T-cell (primary cell): ENCODE measurements at regions not wholly inside any gene's neighbourhood (a gene's known extent, or its start where the extent isn't known, plus 50 kb on each side); places are given as distances from the start of the nearest gene placed in this dataset.

Experiments used
- ATAC-seq, 4 experiments: fragments of 200-7000 bp in 3 of 4; fragments of 150-1000 bp in 1 of 4; cut with Tn5 transposase; replicated peaks in 1 of 4; 1 replicate in 3 of 4; 2 replicates in 1 of 4; pipeline ENCODE4 v1.10.0; 2021; ENCODE audit warnings: moderate library complexity in 3 of 4, mild to moderate bottlenecking in 2 of 4, moderate number of reproducible peaks in 1 of 4
- CTCF ChIA-PET, 2 donors: fragments of 300-600 bp; sonication (Branson Sonifier 250); formaldehyde crosslinking; loops; one replicate each; lab custom pipeline; 2022; ENCODE audit warnings: antibody characterized with exemption in 2 of 2; lab: Charles Lee
- POLR2A ChIA-PET, 2 donors: fragments of 300-600 bp; sonication (Branson Sonifier 250); formaldehyde crosslinking; loops; one replicate each; lab custom pipeline; 2022; ENCODE audit warnings: antibody characterized with exemption in 2 of 2; lab: Charles Lee
- DNase-seq, 35 experiments: peaks; one replicate each; pipeline versions ENCODE4 v3.0.0 to v3.0.0-alpha.2; 2013 to 2023
- H3K27ac ChIP-seq: one replicate; pipeline ENCODE4 v1.5.1; 2013; ENCODE audit warnings: low read length
- H3K27me3 ChIP-seq, 2 experiments: replicated peaks in 1 of 2; 1 replicate in 1 of 2; 2 replicates in 1 of 2; pipeline versions ENCODE4 v1.6.1 to v1.7.0; 2013; ENCODE audit warnings: low read length in 1 of 2, mixed read lengths in 1 of 2; ENCODE audit not compliant: control insufficient read depth in 2 of 2, insufficient read depth in 2 of 2; ENCODE audit errors: extremely low read depth in 1 of 2
- H3K36me3 ChIP-seq, 2 donors: 1 replicate in 1 of 2; 2 replicates in 1 of 2; pipeline versions ENCODE4 v1.6.1 to v1.7.0; 2013; ENCODE audit warnings: low read length in 1 of 2; ENCODE audit not compliant: control insufficient read depth in 2 of 2, insufficient read depth in 1 of 2; ENCODE audit errors: extremely low read depth in 1 of 2
- H3K4me1 ChIP-seq, 2 experiments: 1 replicate in 1 of 2; 2 replicates in 1 of 2; pipeline versions ENCODE4 v1.6.1 to v1.7.0; 2013; ENCODE audit warnings: low read length in 2 of 2, mixed read lengths in 1 of 2; ENCODE audit not compliant: insufficient read depth in 2 of 2, control insufficient read depth in 1 of 2; ENCODE audit errors: extremely low read depth in 1 of 2
- H3K4me3 ChIP-seq, 2 donors: 1 replicate in 1 of 2; 2 replicates in 1 of 2; pipeline versions ENCODE4 v1.5.1 to v1.7.0; 2013; ENCODE audit warnings: mild to moderate bottlenecking in 2 of 2, low read length in 1 of 2, moderate library complexity in 1 of 2; ENCODE audit not compliant: control insufficient read depth in 1 of 2; ENCODE audit errors: extremely low read depth in 1 of 2
- H3K9me3 ChIP-seq: 2 replicates; pipeline ENCODE4 v1.7.0; 2013
- H3K27ac Mint-ChIP-seq, 2 donors: one replicate each; pipeline ENCODE4 v1.8.0; 2020 to 2021; ENCODE audit warnings: mild to moderate bottlenecking in 2 of 2, mixed read lengths in 2 of 2
- H3K27me3 Mint-ChIP-seq, 2 donors: one replicate each; pipeline ENCODE4 v1.8.0; 2021 to 2022; ENCODE audit warnings: mixed read lengths in 2 of 2
- H3K36me3 Mint-ChIP-seq: one replicate; pipeline ENCODE4 v1.8.0; 2021; ENCODE audit warnings: mixed read lengths
- H3K4me1 Mint-ChIP-seq, 3 donors: one replicate each; pipeline ENCODE4 v1.8.0; 2020 to 2022; ENCODE audit warnings: mixed read lengths in 3 of 3, mild to moderate bottlenecking in 1 of 3
- H3K4me3 Mint-ChIP-seq, 3 donors: one replicate each; pipeline ENCODE4 v1.8.0; 2020 to 2022; ENCODE audit warnings: mild to moderate bottlenecking in 3 of 3, mixed read lengths in 3 of 3, moderate library complexity in 3 of 3
- H3K9me3 Mint-ChIP-seq, 3 donors: one replicate each; pipeline ENCODE4 v1.8.0; 2020 to 2022; ENCODE audit warnings: mixed read lengths in 3 of 3
- WGBS: methylation state at CpG from one replicate; pipeline ENCODE4 v1.1.5; 2013; ENCODE audit warnings: missing lambda C conversion rate; ENCODE audit not compliant: insufficient coverage; 5-methylcytosine and 5-hydroxymethylcytosine counted together

DNA sequence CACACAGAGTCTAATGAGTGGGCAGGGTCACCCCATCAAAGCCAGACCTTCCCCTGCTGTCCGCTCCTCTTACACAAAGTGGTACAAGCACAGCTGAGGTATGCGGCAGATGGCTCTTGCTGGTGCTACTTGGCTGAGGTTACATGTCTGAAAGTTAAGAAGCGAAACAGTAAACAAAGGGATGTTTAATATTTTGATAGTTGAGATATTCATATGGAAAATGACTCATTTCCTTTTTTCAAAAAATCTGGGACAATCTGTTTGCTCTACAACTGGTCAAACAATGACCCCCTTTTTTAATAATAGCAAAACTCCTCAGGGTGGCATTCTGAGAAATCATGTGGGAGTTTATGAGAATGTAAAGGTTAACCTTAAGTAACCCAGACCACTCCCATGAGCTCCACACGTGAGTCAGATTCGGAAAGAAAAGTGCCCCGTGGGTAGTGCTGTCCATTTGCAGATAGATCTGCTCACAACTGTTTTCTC lies 245.3 kb downstream of the TBXT start:
- Mint-ChIP-seq H3K4me1 (no peaks in the 10 kb centered on the region), H3K27me3 (peaks cover 11 to 15% of the 10 kb centered on the region in 2 donors), H3K27ac (no peak overlapping the region), H3K36me3 (no peaks in the 10 kb centered on the region), H3K4me3 (no peak overlapping the region), H3K9me3 (peaks cover 0 to 9% (median 0%) of the 10 kb centered on the region in 3 donors)
- Histone ChIP-seq H3K9me3 (no peaks in the 10 kb centered on the region), H3K36me3 (no peaks in the 10 kb centered on the region), H3K27me3 (no peaks in the 10 kb centered on the region), H3K27ac (no peak overlapping the region), H3K4me3 (no peak overlapping the region), H3K4me1 (no peaks in the 10 kb centered on the region)
- 87% methylated on average over 3 of the region's 6 CpGs for WGBS
- CTCF ChIA-PET: no interaction called here
- POLR2A ChIA-PET: no interaction called here
- no peak for DNase-seq
- ATAC-seq: no peak

DNA sequence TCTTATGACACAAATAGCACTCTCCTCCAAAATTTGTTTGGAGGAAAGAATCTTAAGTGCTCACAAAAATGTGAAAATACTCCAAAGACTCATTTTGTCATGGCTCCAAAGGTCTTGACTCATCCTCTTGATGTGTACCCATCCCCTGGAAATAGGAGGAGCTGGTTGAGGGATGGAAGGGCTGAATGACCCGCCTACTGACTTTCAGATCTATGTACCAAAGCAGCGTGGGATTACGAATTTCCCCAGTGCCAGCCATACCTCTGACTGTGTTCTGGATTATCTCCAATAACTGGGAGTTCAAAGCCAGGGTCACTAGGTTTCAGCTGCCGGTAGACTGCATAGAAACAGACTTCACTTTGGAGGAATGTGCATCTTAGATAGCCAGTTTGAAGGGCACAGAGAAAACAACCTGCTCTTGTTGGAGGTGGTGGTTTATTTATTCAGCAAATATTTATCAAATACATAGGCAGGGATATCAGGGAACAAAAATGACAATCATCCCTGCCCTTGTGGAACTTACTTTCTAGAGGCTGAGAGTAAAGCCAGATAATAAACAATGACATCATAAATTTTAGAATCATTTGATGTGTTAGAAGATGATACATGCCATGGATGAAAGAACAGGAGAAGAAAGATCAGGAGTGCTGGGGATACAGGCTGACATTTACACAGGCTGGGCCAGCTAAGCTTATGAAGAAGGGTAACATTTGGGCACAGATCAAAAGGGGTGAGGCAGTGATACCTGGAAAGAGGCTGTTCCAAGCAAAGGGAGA lies 246.6 kb downstream of the TBXT start:
- no peaks in the 10 kb centered on the region for H3K9me3 ChIP-seq
- ATAC-seq: no peak
- H3K4me1 ChIP-seq: no peaks in the 10 kb centered on the region
- H3K4me3 ChIP-seq: no peak overlapping the region
- Mint-ChIP-seq H3K4me3 (no peak overlapping the region), H3K9me3 (peaks cover 0 to 9% (median 0%) of the 10 kb centered on the region in 3 donors), H3K36me3 (no peaks in the 10 kb centered on the region), H3K27me3 (peaks cover 11 to 15% of the 10 kb centered on the region in 2 donors), H3K27ac (no peak overlapping the region), H3K4me1 (no peaks in the 10 kb centered on the region)
- DNase-seq: no peak
- H3K36me3 ChIP-seq: no peaks in the 10 kb centered on the region
- POLR2A ChIA-PET: no interaction called here
- no CpG with 5 or more reads among the region's 4 CpGs for WGBS
- CTCF ChIA-PET: no interaction called here
- H3K27ac ChIP-seq: no peak overlapping the region
- no peaks in the 10 kb centered on the region for H3K27me3 ChIP-seq

GRCh38 chr6:165917576-165917975 lies 250.1 kb downstream of the TBXT start:
- 98% methylated on average over 6 of the region's 14 CpGs for WGBS
- Mint-ChIP-seq H3K9me3 (peaks cover 0 to 5% (median 0%) of the 10 kb centered on the region in 3 donors), H3K36me3 (no peaks in the 10 kb centered on the region), H3K27ac (no peak overlapping the region), H3K27me3 (peaks cover 15% of the 10 kb centered on the region in 2 donors), H3K4me3 (no peak overlapping the region), H3K4me1 (no peaks in the 10 kb centered on the region)
- Histone ChIP-seq H3K27ac (no peak overlapping the region), H3K4me1 (no peaks in the 10 kb centered on the region), H3K9me3 (no peaks in the 10 kb centered on the region), H3K4me3 (no peak overlapping the region), H3K27me3 (no peaks in the 10 kb centered on the region), H3K36me3 (no peaks in the 10 kb centered on the region)
- DNase-seq (no peak), ATAC-seq (no peak)
- ChIA-PET CTCF (no interaction called here), POLR2A (no interaction called here)

DNA sequence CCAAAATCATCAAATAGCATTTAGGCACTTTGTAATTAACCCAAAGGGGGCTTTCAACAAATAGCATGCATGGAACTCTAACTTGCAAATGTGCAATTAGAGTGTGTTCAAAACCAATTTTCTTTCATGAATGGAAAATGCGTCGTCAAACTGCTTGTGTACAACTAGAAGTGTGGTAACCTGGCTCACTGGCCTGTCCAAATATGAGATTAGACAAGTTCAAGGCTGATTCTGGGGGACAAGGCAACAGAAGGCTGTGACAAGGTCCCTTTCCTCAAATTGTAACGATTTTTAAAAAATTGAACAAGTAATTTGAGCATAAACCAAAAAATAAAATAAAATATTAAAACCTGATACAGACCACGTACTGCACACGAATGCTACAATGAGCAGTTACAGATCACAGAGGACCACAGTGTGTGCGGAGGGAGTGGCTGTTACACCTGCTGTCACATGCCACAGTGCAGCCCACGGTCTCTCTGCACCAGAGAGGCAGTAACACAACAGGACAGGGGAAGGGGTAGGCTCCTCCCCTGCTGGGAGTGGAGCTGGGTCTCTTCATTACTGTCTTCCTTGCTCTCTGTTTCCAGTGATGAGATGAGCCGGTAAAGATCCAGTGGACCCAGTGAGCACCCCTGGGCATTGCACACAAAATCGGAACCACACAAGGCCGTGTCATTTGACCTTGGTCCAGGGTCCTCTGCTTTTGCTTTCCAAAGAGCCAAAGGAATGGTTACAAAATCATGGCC lies 252.2 kb upstream of the PDE10A start:
- WGBS: 79% methylated on average over 8 of the region's 10 CpGs
- Histone ChIP-seq H3K27me3 (no peaks in the 10 kb centered on the region), H3K4me3 (no peak overlapping the region), H3K9me3 (no peaks in the 10 kb centered on the region), H3K4me1 (no peaks in the 10 kb centered on the region), H3K27ac (no peak overlapping the region), H3K36me3 (no peaks in the 10 kb centered on the region)
- Mint-ChIP-seq H3K4me3 (no peak overlapping the region), H3K36me3 (no peaks in the 10 kb centered on the region), H3K4me1 (no peaks in the 10 kb centered on the region), H3K9me3 (no peaks in the 10 kb centered on the region), H3K27ac (no peak overlapping the region), H3K27me3 (peaks cover 4 to 7% of the 10 kb centered on the region in 2 donors)
- ChIA-PET CTCF (no interaction called here), POLR2A (no interaction called here)
- ATAC-seq (no peak), DNase-seq (no peak)

DNA sequence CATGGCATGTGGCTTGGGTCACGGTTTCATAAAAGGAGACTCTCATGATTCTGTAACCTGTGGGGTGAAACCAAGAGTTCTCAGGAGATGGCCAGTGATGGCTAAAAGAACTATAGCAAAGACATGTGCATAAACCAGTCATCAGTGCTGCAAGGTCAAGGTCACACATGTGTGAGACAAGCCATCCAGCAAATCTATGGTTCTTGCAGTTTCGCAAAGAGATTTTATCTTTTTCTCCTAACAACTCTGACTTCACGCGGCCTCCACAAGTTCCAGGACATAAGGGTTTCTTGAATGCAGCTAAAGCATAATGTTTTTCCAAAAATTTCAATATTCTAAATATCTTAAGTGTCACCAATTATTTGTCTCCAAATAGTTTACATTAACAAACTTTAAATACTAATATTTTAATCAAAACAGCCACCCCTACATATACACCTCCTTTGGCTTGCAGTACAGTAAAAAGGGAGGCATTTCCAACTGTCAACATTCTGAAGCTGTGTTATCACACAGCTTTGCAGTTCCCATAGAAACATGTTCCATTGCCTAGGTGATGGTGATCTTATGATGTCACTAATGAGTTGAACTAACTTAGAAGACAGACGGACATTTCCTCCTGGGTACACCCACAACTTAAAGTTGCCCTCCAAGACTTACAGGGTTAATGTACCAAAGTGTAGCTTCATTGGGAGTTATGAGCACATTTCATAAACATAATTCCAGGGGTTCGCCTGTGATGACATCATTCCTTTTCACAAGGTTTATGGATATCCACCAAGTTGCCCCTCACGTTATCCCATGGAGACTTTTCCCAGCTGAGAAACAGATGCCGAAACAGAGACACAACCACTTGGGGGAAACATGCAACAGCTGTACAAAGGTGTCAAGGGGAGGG lies 250.9 kb upstream of the PDE10A start:
- no peaks in the 10 kb centered on the region for H3K36me3 ChIP-seq
- H3K4me3 Mint-ChIP-seq: no peak overlapping the region

More for the DNA sequence above, 250.9 kb upstream of the PDE10A start:
- Histone ChIP-seq H3K9me3 (no peaks in the 10 kb centered on the region), H3K4me3 (no peak overlapping the region), H3K27me3 (peaks cover 0 to 3% of the 10 kb centered on the region in 2 experiments), H3K4me1 (no peaks in the 10 kb centered on the region), H3K27ac (no peak overlapping the region)
- ChIA-PET CTCF (no interaction called here), POLR2A (no interaction called here)
- DNase-seq (no peak), ATAC-seq (no peak)
- Mint-ChIP-seq H3K9me3 (no peaks in the 10 kb centered on the region), H3K36me3 (no peaks in the 10 kb centered on the region), H3K27me3 (peaks cover 3 to 11% of the 10 kb centered on the region in 2 donors), H3K27ac (no peak overlapping the region), H3K4me1 (no peaks in the 10 kb centered on the region)
- WGBS: 82% methylated on average over 6 of the region's 8 CpGs
